ENCODE measurements at regions not wholly inside any gene's neighbourhood (a gene's known extent, or its start where the extent isn't known, plus 50 kb on each side); places are given as distances from the start of the nearest gene placed in this dataset.

GRCh38 chr14:30426463-30426862 lies 132.5 kb upstream of the G2E3 start:
- TF ChIP-seq EP300 (IDR thresholded peaks at IDR 0.05; ENCODE audit: borderline replicate concordance in 1 of 2, low read depth in 1 of 2, low read length in 1 of 2) (no peak), PBX3 (IDR thresholded peaks at IDR 0.05) (no peak), CTCF (IDR thresholded peaks at IDR 0.05) (no peak), JUND (IDR thresholded peaks at IDR 0.05) (no peak), FOSL2 (IDR thresholded peaks at IDR 0.05; ENCODE audit: borderline replicate concordance, low read depth) (no peak), RAD21 (IDR thresholded peaks at IDR 0.05; ENCODE audit: low read length) (no peak)

Data from SK-N-SH (cell line).